NCI-H2029 treated with DMSO at 0.1 percent for 48 hours (cell line): ENCODE measurements at regions not wholly inside any gene's neighbourhood (a gene's known extent, or its start where the extent isn't known, plus 50 kb on each side); places are given as distances from the start of the nearest gene placed in this dataset.
"Not testable (repeated sequence)": the region's sequence is repeated elsewhere in the genome, so short reads cannot be mapped to it uniquely, and the experiment has no call there.

ENCODE experiments used
- DNase-seq: peaks from one replicate; lab custom pipeline; 2025; lab: John Stamatoyannopoulos, UW

DNA sequence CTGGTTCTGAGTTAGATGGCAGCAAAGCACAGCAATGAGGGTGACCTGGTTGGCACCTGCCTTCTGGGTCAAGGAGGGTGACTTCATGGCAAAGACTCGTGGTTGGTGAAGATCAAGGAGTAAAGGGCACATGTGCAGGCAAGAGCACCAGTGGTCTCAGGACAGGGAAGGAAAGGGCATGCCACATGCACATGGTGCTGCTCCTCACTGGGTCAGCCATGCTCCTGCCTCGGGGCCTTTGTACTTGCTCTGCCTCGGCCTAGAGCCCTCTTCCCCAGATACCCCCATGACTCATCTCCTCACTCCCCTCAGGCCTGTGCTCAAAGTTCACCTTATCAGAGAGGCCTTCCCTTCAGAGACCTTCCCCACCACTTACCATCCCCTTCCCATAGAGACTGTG, 106.7 kb upstream of the KDM7A start:
- DNase-seq: no peak

DNA sequence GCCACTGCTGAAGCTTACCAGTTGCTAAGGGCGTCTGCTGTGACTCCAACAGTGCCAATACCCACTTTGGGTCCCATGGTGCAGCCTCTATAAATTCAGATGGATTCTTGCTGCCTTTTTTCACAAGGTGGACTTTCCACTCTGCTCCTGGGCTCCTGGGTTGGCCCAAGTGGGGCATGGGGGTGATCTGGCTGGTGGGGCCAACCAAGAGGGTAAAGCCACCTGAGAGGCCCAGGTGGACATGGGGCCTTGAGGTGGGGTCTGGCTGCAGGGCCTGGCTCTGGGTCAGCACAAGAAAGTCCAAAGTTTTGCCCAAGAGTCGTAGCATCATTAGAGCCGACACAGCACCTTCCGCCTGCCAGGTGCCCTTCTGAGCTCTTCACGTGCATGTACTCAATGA, 105.2 kb upstream of the KDM7A start:
- DNase-seq: no peak

DNA sequence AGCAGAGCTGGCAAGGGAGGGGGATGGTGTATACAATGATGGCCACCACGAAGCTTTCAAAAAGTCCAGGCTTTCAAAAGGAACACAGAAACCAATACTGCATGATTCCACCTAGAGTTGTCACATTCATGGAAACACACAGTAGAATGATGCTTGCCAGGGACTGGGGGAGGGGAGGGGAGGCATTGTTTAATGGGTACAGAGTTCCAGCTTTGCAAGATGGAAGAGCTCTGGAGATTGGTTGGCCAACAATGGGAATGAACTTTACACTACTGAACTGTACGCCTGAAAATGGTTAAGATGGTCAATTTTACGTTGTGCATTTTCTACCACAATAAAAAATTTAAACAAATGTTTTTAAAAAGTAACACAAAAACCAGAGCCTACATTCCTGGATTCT, 104.5 kb upstream of the KDM7A start:
- DNase-seq: no peak

DNA sequence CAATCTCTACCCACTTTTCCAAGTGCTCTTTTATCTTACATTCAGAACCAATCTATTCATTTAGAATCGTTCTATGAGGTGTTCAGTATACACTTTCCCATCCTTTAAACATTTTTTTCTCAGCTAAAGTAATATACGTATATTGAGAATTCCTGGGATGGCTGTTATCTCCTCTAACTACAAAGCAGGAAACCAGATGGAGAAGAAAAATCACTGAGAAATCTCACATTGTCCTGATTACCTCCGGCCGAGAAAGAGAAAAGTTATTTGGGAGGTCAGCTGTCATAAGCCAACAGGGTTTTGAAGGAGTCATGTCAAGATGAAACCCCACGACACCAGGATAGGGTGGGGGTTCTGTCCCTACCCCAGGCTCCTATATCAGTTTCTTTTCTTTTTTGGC, 99.2 kb upstream of the KDM7A start:
- no peak for DNase-seq

DNA sequence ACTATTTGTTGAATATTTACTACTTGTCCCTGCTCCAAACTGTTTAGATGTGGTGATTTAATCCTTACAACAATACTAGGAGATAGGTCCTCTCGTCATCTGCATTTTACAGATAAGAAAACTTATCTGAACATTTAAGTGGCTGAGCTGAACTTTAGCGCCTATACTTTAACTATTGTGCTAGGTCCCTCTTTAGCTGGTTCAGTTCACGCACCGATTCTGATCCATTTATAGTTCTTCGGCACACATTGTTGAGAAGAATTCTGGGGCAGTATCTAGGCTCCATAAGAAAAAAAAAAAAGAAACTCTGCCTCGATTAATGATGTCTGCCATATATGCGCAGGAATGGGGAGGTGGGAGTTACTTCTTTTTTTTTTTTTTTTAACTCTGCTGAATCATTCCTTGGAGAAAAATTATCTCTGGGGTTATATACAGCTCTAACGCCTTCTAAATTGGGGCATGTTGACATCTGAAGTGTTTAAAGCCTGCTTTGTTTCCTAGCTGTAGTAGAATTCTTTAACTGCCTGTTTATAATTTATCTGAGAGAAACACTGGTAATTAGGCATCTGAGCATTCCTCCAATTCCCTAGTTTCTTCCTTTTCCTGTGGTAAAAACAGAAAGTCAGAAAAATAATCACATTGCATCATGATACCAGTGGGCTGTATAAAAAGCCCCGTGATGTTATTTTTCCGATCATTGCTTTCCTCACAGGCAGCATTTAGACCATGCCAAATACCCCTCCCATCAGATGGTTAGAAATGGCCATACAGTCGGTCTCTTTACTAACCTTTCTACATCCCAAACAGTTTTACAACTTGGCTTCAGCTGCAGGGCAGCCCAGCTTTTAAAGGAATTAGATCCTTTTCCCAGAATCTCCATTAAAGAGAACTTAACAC, 98.5 kb upstream of the KDM7A start:
- DNase-seq: no peak

DNA sequence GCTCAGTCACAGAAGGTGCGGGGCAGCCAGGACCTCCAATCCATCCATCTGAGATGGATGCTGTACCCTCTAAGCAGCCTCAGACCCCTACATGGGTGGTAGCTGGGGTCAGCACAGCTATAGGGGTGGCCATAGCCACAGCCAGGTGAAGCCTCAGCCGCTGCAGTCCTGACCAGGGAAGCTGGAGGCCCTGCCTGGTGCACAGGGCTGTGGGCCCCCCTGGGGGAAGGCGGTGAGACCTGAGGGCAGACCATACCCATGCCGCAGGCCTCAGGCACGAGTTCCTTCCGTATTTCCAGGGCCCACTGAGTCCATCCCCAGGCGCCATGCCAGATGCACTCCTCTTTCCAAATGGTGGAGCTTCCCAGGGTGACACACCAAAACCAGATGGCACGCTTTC, 96.6 kb upstream of the KDM7A start:
- no peak for DNase-seq

DNA sequence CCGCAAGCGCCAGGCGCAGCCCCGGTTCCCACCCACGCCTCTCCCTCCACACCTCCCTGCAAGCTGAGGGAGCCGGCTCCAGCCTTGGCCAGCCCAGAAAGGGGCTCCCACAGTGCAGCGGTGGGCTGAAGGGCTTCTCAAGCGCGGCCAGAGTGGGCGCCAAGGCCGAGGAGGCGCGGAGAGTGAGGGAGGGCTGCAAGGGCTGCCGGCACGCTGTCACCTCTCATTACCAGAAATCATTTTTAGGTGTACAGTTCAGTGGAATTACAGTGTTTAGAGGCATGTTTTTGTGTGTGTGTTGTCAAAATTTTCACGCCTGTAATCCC, 94.8 kb upstream of the KDM7A start:
- not testable (repeated sequence) for DNase-seq

DNA sequence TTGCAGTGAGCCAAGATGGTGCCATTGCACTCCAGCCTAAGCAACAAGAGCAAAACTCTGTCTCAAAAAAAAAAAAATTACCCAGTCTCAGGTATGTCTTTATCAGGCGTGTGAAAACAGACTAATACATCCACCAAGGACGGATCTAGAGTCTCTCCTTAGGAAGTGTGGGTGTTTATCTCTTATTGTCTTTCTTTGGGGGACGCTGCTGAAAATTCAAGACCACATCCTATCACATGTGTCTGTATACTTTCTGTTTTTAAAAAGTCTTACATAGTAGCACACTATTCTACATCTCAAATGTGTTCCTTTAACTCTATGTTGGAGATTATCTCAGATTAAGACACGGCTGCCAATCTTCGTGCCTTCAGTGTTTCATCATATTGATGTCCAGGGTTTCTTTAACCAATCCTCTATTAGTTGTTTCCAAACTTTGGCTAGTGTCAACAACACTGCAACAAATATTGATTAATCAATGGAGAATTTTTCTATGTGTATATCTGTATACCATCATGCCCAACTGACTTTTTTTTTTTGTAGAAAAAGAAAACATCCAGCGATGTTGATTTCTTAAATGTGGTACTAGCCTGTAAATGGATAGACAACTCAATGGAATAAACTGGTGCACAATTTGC, 92.3 kb upstream of the KDM7A start:
- DNase-seq: no peak

DNA sequence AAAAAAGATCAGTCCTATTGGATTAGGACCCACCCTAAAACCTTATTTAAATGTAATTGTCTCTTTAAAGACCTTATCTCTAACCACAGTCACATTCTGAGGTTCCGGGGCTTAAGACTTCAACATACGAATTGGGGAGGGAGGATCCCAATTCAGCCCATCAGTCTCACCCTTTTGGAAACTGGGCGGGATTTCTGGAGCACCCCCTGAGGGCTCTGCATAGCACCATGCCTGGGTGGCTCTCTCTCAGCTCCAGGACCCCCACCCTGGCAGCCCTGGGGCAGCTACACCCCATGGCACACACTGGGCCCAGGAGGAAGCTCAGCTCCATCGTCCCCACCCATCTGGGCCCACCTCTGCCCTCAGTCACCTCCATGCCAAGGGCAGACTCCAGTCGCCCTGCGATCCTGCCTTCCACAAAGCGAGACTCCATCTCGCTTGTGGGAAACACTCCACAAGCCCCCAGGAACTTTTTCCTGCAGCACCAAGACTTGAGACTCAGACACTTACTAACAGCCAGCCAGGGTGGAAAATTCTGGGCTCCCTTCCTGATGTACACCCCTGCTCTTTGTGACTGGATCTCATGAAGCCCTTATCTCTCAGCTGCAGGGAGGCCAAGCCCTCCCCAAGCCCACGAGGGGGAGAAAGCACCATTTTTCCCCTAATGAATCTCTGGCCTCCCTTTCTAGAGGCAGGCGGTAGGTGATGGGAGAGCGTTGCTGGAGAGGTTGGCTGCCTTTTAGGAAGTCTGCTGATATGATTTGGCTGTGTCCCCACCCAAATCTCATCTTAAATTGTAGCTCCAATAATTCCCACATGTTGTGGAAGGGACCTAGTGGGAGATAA, 90.8 kb upstream of the KDM7A start:
- DNase-seq: no peak

DNA sequence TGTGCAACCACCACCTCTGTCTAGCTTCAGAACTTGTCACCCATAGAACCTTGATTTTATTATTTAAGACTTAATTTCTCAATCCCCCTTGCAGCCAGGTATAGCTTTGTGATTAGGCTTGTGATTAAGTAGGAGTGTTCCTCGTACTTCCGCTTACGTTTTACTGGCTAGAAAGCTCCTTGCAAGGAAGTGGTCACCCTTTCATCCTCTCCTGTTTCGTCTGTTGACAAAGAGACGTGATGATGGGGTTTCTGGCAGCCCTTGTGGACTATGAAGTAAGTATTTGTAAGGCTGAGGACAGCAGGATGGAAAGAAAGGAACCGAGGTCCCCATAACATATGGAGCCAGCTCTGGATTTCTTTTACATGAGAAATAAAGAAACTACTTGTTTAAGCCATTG, 86.5 kb upstream of the KDM7A start:
- no peak for DNase-seq

DNA sequence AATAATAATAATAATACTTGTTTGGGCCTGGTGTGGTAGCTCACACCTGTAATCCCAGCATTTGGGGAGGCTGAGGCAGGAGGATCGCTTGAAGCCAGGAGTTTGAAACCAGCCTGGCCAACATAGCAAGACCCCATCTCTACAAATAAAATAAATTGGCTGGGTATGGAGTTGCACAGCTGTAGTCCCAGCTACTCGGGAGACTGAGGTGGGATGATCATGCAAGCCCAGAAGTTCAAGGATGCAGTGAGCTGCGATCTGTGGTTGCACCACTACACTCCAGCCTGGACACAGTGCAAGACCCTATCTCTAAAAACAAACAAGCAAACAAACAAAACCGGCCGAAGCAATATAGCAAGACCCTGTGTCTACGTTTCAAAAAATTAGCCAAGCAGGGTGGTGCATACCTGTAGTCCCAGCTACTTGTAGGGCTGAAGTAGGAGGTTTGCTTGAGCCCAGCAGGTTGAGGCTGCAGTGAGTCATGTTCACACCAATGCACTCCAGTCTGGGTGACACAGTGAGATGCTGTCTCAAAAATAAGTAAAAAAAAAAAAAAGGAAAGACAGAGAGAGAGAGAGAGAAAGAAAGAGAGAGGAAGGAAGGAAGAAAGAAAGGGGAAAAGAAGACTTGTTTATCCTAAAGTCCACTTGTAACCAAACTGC, 85.6 kb upstream of the KDM7A start:
- no peak for DNase-seq

DNA sequence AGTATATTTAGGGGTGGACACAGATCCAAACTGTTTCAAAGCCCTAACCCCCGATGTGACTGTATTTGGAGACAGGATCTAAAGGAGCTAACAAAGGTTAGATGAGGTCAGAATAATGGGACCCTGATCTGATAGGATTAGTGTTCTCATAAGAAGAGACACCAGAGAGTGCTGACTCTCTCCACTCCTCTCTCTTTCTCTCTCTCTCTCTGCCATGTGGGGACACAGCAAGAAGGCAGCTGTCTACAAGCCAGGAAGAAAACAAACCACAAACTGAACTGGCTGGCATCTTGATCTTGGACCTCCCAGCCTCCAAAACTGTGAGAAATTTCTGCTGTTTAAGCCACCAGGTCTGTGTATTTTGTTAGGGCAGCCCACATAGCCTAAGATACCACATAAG, 84.7 kb upstream of the KDM7A start:
- no peak for DNase-seq

DNA sequence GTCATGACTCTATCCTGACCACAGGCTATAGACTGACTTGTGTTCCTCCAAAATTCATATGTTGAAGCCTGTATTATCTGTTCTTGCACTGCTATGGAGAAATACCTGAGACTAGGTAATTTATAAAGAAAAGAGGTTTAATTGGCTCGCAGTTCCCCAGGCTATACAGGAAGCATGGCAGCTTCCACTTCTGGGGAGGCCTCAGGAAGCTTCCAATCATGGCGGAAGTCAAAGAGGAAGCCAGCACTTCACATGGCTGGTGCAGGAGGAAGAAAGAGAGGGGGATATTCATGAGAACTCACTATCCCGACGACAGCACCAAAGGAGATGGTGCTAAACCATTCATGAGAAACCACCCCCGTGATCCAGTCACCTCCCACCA, 84.3 kb upstream of the KDM7A start:
- DNase-seq: no peak

DNA sequence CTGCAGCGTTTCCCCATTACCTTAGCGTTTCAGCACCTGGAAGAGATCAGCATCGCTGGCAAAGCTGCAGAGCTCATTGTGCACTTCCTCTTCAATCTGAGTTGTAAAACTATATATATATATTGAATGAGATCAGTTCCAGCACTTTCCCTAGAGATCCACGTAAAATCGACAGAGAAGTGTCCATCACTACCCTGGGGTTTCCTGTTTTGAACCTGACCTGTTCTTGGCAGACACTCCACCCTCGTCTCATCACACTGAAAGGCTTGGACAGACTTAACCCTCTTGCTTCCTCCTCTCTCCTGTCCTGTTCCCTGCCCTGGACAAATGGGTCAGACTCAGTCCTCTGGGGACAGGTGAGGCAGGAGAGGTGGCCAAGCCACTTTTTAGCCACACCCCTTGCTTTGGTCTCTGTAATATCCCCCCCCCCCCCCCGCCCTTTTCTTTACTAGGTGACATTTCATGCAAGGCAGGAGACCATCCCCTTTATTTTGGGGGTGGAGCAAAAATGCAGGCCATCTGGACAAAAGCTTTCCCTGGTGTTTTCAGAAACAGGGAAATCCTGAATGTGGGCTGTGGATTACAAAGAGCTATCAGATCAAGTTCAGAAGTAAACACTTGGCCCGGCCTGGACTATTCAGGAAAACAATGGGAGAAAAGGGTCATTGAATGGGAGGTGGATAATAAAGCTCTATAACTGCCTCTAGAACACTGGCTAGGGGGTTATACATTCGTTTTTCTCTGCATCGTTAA, 83.7 kb upstream of the KDM7A start:
- DNase-seq: peak; percentile 98

DNA sequence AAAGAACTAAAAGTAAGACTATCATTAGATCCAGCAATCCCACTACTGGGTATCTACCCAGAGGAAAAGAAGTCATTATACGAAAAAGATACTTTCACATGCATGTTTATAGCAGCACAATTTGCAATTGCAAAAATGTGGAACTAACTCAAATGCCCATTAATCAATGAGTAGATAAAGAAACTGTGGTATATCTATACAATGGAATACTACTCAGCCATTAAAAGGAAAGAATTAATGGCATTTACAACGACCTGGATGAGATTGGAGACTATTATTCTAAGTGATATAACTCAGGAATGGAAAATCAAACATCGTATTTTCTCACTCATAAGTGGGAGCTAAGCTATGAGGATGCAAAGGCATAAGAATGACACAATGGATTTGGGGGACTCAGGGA, 80.5 kb upstream of the KDM7A start:
- DNase-seq: not testable (repeated sequence)

DNA sequence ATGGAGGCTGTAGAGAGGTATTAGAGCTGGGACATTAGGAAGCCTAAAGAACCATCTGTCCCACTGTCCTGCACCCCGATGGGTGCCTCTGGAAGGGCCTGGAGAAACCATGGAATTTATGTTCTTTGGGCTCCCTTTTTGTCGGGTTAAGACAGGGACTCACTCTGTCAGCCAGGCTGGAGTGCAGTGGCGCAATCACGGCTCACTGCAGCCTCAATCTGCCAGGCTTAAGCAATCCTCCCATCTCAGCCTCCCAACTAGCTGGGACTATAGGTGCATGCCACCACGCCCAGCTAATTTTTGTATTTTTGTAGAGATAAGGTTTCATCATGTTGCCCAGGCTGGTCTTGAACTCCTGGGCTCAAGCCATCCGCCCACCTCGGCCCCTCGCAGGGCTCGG, 78.2 kb upstream of the KDM7A start:
- not testable (repeated sequence) for DNase-seq

DNA sequence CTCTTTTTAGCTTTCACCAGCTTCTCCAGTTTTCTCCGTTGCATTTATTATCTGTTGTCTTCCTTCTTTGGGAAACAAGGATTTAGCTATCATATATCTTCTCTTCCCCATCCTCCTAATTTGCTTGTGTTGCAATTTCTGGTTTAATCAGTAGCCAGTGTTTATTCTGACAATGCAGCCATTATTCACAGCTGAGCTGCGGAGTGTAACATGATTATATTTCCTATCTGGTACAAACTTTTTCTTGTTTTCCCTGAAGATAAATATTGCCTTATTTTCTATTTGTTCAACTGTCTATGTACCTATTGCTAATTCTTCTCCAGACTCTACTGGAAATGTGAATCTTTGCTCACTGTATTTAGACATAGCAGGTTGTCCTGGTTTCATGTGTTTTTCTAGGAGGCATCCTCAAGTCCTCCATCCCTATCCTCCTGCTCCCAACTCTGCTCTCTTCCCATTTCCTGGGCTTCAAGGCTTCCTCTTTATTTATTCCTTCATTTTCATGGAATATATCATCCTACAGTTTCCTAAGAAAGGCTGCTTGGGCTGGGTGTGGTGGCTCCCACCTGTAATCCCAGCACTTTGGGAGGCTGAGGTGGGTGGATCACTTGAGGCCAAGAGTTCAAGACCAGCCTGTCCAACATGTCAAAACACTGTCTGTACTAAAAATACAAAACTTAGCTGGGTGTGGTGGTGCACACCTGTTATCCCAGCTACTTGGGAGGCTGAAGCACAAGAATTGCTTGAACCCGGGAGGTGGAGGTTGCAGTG, 72.4 kb upstream of the KDM7A start:
- no peak for DNase-seq

DNA sequence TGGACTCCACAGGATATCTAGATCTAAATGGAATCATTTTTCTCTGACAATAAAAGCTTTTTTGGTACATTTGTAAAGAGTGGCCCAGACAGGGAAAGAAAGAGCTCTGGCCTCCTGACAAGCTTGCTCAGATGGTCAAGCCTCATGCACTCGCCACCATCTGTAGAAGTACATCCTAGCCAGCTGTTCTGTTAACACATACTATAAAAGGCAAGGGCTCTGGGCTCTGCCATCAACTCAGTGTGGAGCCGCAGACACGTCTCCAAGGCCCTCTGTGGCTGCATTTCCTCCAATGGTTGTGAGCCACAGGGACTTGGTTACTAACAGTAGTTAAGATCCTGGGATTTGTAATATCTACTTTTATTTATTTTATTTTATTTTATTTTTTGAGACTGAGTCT, 70.8 kb upstream of the KDM7A start:
- DNase-seq: no peak

DNA sequence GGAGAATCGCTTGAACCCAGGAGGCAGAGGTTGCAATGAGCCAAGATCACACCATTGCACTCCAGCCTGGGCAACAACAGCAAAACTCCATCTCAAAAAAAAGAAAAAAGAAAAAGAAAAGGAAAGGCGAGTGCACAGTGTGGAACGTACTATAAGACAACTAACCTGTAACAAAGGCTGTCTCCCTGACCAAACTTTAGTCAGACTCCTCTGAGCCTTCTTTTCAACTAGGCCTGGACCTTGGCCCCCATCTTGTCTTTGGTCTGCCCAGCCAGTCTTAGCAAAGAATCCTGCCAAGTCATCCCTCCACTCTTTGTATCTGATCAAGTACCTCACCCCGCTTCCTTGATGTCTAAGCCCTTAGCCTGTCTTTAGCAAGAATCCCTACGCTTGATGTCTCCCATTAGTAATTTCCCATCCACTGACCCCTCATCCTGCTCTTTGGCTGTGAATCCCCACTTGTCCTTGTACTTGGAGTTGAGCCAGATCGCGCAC, 68.9 kb upstream of the KDM7A start:
- DNase-seq: no peak
